ENCODE measurements at regions not wholly inside any gene's neighbourhood (a gene's known extent, or its start where the extent isn't known, plus 50 kb on each side); places are given as distances from the start of the nearest gene placed in this dataset.

GRCh38 chr12:59196989-59197388 lies 276.7 kb upstream of the LRIG3 start:
- TF ChIP-seq YY1 (IDR thresholded peaks at IDR 0.05; ENCODE audit: low read depth) (no peak), TEAD4 (IDR thresholded peaks at IDR 0.05) (no peak), CREB1 (IDR thresholded peaks at IDR 0.05; ENCODE audit: low read depth) (no peak), MAX (IDR thresholded peaks at IDR 0.05) (no peak), TAF1 (IDR thresholded peaks at IDR 0.05; ENCODE audit: low read depth) (no peak), ZBTB7A (IDR thresholded peaks at IDR 0.05; ENCODE audit: low read depth) (no peak), FOXM1 (IDR thresholded peaks at IDR 0.05; ENCODE audit: borderline replicate concordance, low read depth) (no peak), RAD21 (IDR thresholded peaks at IDR 0.05; ENCODE audit: low read depth) (no peak), EP300 (IDR thresholded peaks at IDR 0.05; ENCODE audit: borderline replicate concordance) (no peak), EGR1 (IDR thresholded peaks at IDR 0.05) (no peak), TCF12 (IDR thresholded peaks at IDR 0.05; ENCODE audit: low read depth) (no peak), CEBPB (IDR thresholded peaks at IDR 0.05) (no peak)
- TF ChIP-seq, protein P1, sequence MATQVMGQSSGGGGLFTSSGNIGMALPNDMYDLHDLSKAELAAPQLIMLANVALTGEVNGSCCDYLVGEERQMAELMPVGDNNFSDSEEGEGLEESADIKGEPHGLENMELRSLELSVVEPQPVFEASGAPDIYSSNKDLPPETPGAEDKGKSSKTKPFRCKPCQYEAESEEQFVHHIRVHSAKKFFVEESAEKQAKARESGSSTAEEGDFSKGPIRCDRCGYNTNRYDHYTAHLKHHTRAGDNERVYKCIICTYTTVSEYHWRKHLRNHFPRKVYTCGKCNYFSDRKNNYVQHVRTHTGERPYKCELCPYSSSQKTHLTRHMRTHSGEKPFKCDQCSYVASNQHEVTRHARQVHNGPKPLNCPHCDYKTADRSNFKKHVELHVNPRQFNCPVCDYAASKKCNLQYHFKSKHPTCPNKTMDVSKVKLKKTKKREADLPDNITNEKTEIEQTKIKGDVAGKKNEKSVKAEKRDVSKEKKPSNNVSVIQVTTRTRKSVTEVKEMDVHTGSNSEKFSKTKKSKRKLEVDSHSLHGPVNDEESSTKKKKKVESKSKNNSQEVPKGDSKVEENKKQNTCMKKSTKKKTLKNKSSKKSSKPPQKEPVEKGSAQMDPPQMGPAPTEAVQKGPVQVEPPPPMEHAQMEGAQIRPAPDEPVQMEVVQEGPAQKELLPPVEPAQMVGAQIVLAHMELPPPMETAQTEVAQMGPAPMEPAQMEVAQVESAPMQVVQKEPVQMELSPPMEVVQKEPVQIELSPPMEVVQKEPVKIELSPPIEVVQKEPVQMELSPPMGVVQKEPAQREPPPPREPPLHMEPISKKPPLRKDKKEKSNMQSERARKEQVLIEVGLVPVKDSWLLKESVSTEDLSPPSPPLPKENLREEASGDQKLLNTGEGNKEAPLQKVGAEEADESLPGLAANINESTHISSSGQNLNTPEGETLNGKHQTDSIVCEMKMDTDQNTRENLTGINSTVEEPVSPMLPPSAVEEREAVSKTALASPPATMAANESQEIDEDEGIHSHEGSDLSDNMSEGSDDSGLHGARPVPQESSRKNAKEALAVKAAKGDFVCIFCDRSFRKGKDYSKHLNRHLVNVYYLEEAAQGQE (IDR thresholded peaks at IDR 0.05; ENCODE audit: low read depth): no peak
- TF ChIP-seq, protein P2, sequence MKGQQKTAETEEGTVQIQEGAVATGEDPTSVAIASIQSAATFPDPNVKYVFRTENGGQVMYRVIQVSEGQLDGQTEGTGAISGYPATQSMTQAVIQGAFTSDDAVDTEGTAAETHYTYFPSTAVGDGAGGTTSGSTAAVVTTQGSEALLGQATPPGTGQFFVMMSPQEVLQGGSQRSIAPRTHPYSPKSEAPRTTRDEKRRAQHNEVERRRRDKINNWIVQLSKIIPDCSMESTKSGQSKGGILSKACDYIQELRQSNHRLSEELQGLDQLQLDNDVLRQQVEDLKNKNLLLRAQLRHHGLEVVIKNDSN (IDR thresholded peaks at IDR 0.05): no peak
